ENCODE measurements at regions not wholly inside any gene's neighbourhood (a gene's known extent, or its start where the extent isn't known, plus 50 kb on each side); places are given as distances from the start of the nearest gene placed in this dataset.
A peak's percentile ranks its signal among the peaks of the same experiment; 100 is the strongest.
"Not testable (repeated sequence)": the region's sequence is repeated elsewhere in the genome, so short reads cannot be mapped to it uniquely, and the experiment has no call there.

- DNase-seq, result no peak
These were observed 555.7 kb upstream of the CADM1 start for GRCh38 chr11:116059919-116060318.

DNA sequence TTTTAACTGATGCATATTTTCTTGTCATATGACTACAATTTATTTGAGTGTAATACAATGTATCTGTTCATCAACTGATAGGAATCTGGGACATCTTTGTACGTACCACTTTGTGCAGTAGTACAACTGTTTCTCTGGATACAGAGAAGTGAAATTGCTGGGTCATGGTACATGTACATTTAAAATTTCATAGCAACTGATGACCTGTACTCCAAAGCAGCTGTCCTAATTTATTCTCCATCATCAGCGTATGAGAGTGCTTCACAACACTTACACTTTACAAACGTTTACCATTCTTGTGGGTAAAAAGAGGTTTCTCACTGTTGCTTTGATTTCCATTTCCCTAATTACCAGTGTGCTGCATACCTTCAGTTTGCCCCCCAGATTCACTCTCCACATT is 552.8 kb upstream of the CADM1 start:
- DNase-seq, result no peak

DNA sequence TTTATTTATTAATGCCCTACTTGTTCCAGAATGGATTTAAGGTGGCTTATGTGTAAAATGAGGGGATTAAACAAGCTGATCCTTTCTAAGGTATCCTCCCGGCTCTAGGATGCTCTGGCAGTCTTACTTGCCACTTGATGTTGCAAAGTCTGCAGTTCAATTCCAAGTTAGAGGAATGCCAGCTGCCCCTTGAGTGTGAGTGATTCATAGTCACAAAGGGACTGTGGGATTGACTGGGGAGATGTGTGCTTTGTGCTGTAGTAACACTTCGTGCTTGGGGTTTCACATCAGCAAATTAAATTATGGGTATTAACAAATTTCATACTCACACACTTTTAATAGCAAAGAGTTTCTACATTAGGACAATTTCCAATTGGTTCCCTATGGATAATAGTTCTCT is 550.8 kb upstream of the CADM1 start:
- peak; percentile 35 for DNase-seq

DNA sequence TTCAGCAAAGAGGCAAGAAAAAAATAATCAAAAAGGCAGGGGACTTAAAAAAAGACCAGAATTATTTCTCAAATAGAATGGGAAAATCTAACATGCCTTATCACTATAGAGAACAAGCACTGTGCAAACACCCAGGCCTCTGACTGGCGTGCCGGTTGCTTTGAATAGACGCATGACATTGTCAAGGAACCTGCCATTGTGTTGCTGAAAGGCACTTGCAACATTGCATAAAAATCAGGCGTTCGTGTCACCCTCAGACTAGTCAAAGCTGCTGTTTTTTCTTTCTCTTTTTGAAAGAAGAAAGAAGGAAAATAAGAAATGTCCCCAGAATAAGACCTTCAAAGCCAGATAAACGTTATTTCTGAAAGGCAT is 549.3 kb upstream of the CADM1 start:
- peak; percentile 15 for DNase-seq

GRCh38 chr11:116052603-116053547 is 548.7 kb upstream of the CADM1 start:
- peak; percentile 29 for DNase-seq

DNA sequence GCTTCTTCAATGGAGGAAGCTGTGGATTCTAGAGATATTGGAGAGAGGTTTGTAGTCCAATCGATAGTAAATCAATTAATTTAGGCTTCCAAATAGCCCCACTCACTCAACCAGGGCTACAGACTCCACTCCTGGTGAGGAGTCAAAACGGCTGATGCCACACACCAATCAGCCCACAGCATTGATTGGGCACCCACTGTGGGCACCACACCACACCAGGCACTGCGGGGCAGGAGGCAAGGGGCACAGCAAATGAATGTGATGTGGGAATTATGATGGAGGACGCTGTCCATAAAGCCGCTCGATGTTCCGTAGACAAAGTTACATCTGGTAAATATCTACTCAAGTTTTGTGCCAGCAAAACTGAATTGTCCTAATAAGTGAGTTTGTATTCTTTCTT is 547.3 kb upstream of the CADM1 start:
- no peak for DNase-seq

DNA sequence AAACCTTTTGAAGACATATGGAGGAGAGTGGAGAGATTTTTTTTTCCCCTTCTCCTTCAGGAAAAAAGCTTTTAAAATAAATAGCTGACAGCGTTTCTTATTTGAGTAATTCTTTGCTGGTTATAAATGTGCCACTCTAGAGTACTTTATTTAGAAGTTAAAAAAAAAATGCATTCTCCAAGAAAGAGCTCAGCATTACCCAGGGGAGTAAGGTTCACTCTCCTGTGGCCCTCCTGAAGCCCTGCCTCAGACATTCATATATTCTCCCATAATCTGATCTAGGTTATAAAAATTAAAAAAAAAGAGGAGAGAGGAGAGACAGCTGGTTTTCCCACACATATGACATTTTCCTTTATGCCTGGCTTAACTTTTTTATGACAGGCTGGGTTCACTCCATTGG is 545.2 kb upstream of the CADM1 start:
- no peak for DNase-seq

DNA sequence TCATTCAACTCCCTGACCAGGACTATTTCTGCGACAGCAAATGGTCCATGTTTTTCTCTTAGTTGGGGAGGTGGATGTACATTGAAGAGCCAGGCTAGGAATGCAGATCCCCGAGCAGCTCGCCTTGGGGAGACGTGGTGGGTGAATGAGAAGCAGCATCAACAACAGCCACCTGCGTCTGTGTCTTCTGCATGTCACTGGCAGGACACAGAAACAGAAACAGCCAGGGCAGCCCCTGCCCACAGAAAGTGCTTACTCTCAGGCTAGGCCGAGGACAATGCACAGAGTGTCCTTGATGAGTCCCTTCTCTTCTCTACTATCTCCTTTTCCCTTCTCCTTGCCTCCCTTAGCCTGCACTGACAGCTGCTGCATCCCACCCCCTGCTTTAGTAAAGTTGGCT is 541.9 kb upstream of the CADM1 start:
- DNase-seq, result peak; percentile 27

- DNase-seq, result peak; percentile 50
These were observed 540.7 kb upstream of the CADM1 start for GRCh38 chr11:116044941-116045340.

DNA sequence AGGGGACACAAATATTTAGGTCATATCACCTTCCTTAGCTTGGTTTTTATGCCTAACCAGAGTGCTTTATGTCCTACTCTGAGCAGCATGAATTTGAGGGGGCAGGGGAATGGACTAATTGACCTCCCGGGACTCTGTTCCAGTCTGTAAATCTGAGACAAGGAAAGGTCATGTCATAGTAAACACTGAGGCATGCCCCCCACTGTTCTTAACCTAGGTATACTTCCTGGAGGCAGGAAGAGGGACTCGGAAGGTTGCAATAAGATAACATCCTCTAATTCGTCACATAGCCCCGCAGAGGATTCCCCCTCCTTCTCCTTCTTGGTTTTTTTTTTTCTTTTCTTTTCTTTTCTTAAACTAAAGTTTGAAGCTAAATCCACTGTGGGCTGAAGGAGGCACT is 540.3 kb upstream of the CADM1 start:
- DNase-seq, result peak; percentile 33

DNA sequence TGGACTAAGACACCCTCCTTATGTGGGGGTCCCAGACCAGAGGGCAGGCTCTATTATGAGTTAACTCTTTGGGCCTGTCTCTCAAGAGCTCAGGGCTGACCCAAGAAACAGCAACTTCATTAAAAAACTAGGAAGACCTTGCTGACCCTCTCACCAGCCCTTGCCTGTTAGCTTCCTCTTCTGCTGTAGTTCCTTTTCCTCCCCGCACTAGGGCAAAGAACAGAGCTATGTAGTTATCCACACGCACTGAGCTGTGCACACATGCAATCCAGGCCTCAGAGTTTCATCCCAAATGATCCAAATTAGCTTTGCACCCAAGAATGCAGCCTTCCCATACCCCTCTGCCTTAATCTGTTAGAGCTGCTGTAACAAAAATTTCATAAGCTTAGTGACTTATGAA is 539.6 kb upstream of the CADM1 start:
- DNase-seq, result peak; percentile 15

GRCh38 chr11:116043059-116043458 is 538.8 kb upstream of the CADM1 start:
- not testable (repeated sequence) for DNase-seq

DNA sequence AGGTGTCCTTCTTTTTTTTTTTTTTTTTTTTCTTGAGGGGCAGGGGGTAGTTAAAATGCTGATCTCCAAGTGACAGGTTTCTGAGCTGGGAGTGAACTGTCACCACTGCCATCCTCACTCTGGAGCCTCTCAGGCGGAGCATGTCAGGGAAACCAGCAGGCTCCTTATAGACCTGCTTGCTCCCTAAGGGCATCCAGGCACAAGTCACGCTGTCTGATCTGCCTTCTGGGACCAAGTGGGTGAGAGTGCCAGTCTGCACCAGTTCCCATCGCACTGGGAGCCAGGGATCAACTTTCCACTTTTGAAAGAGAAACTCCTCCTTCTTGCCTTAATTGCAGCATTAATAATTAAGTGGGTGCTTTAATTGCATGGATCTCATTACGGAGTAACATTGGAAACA is 537.9 kb upstream of the CADM1 start:
- peak; percentile 23 for DNase-seq

GRCh38 chr11:116037861-116038260 is 533.6 kb upstream of the CADM1 start:
- peak; percentile 29 for DNase-seq

- DNase-seq, result no peak
These were observed 531.8 kb upstream of the CADM1 start for GRCh38 chr11:116035977-116036376.

- no peak for DNase-seq
These were observed 529.8 kb upstream of the CADM1 start for GRCh38 chr11:116033931-116034553.

- DNase-seq, result no peak
These were observed 526.6 kb upstream of the CADM1 start for GRCh38 chr11:116030697-116031331.

DNA sequence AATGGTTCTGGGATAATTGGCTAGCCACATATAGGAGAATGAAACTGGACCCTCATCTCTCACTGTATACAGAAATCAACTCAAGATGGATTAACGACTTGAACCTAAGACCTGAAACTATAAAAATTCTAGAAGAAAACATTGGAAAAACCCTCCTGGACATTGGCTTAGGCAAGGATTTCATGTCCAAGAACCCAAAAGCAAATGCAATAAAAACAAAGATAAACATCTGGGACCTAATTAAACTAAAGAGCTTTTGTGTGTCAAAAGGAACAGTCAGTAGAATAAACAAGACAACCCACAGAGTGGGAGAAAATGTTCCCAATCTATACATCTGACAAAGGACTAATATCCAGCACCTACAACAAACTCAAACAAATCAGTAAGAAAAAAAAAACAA is 524.3 kb upstream of the CADM1 start:
- DNase-seq, result not testable (repeated sequence)

GRCh38 chr11:115999437-115999836 is 495.2 kb upstream of the CADM1 start:
- no peak for DNase-seq

DNA sequence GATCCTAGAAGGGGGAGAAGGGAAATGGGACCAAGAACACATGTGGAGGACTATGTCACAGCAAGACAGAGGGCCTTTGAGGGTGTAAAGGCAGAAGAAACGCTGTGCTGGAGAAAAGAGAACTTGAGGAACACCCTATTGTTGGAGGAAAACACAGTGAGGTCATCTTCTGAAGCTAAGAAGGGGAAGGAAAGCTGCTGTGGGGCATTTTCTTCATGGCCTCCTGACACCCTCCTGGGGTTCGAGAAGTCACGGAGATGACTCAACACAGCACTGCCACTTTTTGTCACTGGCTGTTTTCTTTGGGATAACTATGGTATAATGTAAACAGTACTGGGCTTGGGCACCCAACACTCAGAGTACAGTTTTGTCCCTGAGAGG is 492.6 kb upstream of the CADM1 start:
- DNase-seq, result no peak

GRCh38 chr11:115996125-115996807 is 492.1 kb upstream of the CADM1 start:
- DNase-seq, result no peak

- DNase-seq, result no peak
These were observed 489.4 kb upstream of the CADM1 start for GRCh38 chr11:115993590-115993989.

GRCh38 chr11:115990004-115990447 is 485.8 kb upstream of the CADM1 start:
- peak; percentile 73 for DNase-seq
